ENCODE measurements at regions not wholly inside any gene's neighbourhood (a gene's known extent, or its start where the extent isn't known, plus 50 kb on each side); places are given as distances from the start of the nearest gene placed in this dataset.

- no peak overlapping the region for H3K27ac ChIP-seq (ENCODE audit: extremely low read depth, low read depth, low read length)
- H3K9me3 ChIP-seq (ENCODE audit: control insufficient read depth, insufficient read depth, low read depth, low read length), result no peaks in the 10 kb centered on the region
- ChIA-PET CTCF (no interaction called here), POLR2A (no interaction called here)
- H3K4me3 ChIP-seq (ENCODE audit: low read depth, low read length), result no peak overlapping the region
- H3K4me1 ChIP-seq (ENCODE audit: control insufficient read depth, insufficient read depth, low read length), result no peaks in the 10 kb centered on the region
- TF ChIP-seq ZFP3 (tag by site-specific recombination; IDR thresholded peaks at IDR 0.05; ENCODE audit: low read depth) (no peak), ZNF341 (tag by site-specific recombination; IDR thresholded peaks at IDR 0.05; ENCODE audit: low read depth) (no peak), ZBTB48 (tag by site-specific recombination; IDR thresholded peaks at IDR 0.05) (no peak), SP3 (tag by site-specific recombination; IDR thresholded peaks at IDR 0.05) (no peak), ZNF239 (tag by site-specific recombination; IDR thresholded peaks at IDR 0.05) (no peak), ZNF394 (tag by site-specific recombination; IDR thresholded peaks at IDR 0.05; ENCODE audit: borderline replicate concordance) (no peak), ZNF473 (tag by site-specific recombination; IDR thresholded peaks at IDR 0.05) (no peak), ZNF48 (tag by site-specific recombination; IDR thresholded peaks at IDR 0.05) (no peak), ZNF701 (tag by site-specific recombination; IDR thresholded peaks at IDR 0.05) (no peak), ZNF202 (tag by site-specific recombination; IDR thresholded peaks at IDR 0.05; ENCODE audit: borderline replicate concordance) (no peak), ZNF324 (tag by site-specific recombination; IDR thresholded peaks at IDR 0.05) (no peak), ZNF366 (tag by site-specific recombination; conservative IDR thresholded peaks at IDR 0.05) (no peak), ZNF24 (tag by site-specific recombination; IDR thresholded peaks at IDR 0.05) (no peak)
- TF ChIP-seq, protein P1, sequence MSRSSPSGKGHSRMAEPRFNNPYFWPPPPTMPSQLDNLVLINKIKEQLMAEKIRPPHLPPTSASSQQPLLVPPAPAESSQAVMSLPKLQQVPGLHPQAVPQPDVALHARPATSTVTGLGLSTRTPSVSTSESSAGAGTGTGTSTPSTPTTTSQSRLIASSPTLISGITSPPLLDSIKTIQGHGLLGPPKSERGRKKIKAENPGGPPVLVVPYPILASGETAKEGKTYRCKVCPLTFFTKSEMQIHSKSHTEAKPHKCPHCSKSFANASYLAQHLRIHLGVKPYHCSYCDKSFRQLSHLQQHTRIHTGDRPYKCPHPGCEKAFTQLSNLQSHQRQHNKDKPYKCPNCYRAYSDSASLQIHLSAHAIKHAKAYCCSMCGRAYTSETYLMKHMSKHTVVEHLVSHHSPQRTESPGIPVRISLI (tag by site-specific recombination; IDR thresholded peaks at IDR 0.05), result no peak
- no peaks in the 10 kb centered on the region for H3K36me3 ChIP-seq (ENCODE audit: control insufficient read depth in 2 of 2, insufficient read depth in 1 of 2, low read length in 2 of 2)
Measured at GRCh38 chr6:135774006-135774405, 77.5 kb upstream of the PDE7B start.

DNA sequence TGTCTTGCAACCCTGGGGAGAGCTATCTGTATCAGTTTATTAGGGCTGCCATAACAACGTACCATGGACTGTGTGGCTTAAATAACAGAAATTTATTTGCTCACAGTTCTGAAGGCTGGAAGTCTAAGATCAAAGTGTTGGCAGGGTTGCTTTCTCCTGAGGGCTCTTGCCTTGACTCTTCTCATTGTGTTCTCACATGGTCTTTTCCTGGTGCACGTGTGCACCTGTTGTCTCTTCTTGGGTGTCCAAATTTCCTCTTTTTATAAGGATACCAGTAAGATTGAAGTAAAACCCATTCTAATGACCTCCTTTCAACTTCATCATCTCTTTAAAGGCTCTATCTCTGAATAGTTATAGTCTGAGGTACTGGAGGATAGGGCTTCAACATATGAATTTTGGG, 72.3 kb upstream of the PDE7B start:
- ChIA-PET CTCF (no interaction called here), POLR2A (no interaction called here)
- Histone ChIP-seq H3K4me3 (ENCODE audit: low read depth, low read length) (no peak overlapping the region), H3K36me3 (ENCODE audit: control insufficient read depth in 2 of 2, insufficient read depth in 1 of 2, low read length in 2 of 2) (no peaks in the 10 kb centered on the region), H3K27ac (ENCODE audit: extremely low read depth, low read depth, low read length) (no peak overlapping the region), H3K9me3 (ENCODE audit: control insufficient read depth, insufficient read depth, low read depth, low read length) (no peaks in the 10 kb centered on the region), H3K4me1 (ENCODE audit: control insufficient read depth, insufficient read depth, low read length) (no peaks in the 10 kb centered on the region)
- no peak for TF ChIP-seq TRIM28 (IDR thresholded peaks at IDR 0.05; ENCODE audit: borderline replicate concordance, low read length)
- no peak for TF ChIP-seq ZNF394 (tag by site-specific recombination; IDR thresholded peaks at IDR 0.05; ENCODE audit: borderline replicate concordance)

DNA sequence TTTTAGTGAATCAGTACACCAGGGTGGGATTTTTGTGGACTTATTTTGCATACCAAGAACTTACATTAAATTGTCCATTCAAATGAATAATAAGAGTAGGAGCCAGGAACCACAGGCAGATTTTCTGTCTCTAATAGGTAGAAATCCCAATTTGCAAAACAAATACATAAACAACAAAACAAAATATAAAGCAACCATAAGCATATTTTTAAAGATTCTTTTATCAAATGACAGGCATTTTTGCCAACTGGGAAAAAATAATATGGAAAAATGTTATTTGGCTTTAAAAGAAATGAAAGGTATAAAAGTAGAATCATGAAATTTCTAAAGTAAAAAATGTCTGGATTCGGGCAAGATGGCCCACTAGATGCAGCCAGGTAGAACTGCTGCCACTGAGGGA, 71.2 kb upstream of the PDE7B start:
- Histone ChIP-seq H3K9me3 (ENCODE audit: control insufficient read depth, insufficient read depth, low read depth, low read length) (no peaks in the 10 kb centered on the region), H3K4me3 (ENCODE audit: low read depth, low read length) (no peak overlapping the region), H3K4me1 (ENCODE audit: control insufficient read depth, insufficient read depth, low read length) (no peaks in the 10 kb centered on the region), H3K36me3 (ENCODE audit: control insufficient read depth in 2 of 2, insufficient read depth in 1 of 2, low read length in 2 of 2) (no peaks in the 10 kb centered on the region), H3K27ac (ENCODE audit: extremely low read depth, low read depth, low read length) (no peak overlapping the region)
- ChIA-PET POLR2A (no interaction called here), CTCF (interaction anchor here (0.6 kb wide), 2 partner anchors 37 to 424 kb away, joined by 3 read pairs; no protein-coding TSS in a partner anchor)
- no peak for TF ChIP-seq ZNF132 (tag by site-specific recombination; IDR thresholded peaks at IDR 0.05; ENCODE audit: borderline replicate concordance)

DNA sequence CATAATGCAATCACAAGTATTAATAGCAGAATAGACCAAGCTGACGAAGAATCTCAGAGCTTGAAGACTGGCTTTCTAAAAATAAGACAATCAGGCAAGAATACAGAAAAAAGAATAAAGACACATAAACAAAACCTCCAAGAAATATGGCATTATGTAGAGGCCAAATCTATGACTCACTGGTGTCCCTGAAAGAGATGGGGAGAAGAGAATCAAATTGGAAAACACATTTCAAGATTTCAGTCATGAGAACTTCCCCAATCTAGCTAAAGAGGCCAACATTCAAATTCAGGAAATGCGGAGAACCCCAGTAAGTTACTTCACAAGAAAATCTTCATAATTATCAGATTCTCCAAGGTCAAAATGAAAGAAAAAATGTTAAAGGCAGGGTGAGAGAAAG, 69.0 kb upstream of the PDE7B start:
- no peak overlapping the region for H3K4me3 ChIP-seq (ENCODE audit: low read depth, low read length)
- ChIA-PET CTCF (interaction anchor here (0.7 to 1.0 kb wide), 3 partner anchors 49 to 445 kb away, joined by 3 to 4 read pairs (median 3); no protein-coding TSS in a partner anchor), POLR2A (no interaction called here)
- TF ChIP-seq SETDB1 (IDR thresholded peaks at IDR 0.05; ENCODE audit: insufficient read length, low read length) (no peak), ZBTB49 (tag by site-specific recombination; IDR thresholded peaks at IDR 0.05; ENCODE audit: low read depth) (no peak)
- H3K27ac ChIP-seq (ENCODE audit: extremely low read depth, low read depth, low read length), result no peak overlapping the region
- no peaks in the 10 kb centered on the region for H3K36me3 ChIP-seq (ENCODE audit: control insufficient read depth in 2 of 2, insufficient read depth in 1 of 2, low read length in 2 of 2)
- no peaks in the 10 kb centered on the region for H3K9me3 ChIP-seq (ENCODE audit: control insufficient read depth, insufficient read depth, low read depth, low read length)
- no peaks in the 10 kb centered on the region for H3K4me1 ChIP-seq (ENCODE audit: control insufficient read depth, insufficient read depth, low read length)

Data from HEK293 (cell line).